B cell (primary cell): ENCODE measurements at regions not wholly inside any gene's neighbourhood (a gene's known extent, or its start where the extent isn't known, plus 50 kb on each side); places are given as distances from the start of the nearest gene placed in this dataset.

Experiments used
- EZH2 ChIP-seq: IDR thresholded peaks from 2 replicates; pipeline ENCODE4 v1.6.1; 2012; ENCODE audit warnings: borderline replicate concordance, low read depth, mild to moderate bottlenecking, moderate library complexity, low read length; ENCODE audit not compliant: insufficient read depth, poor library complexity, severe bottlenecking
- TF ChIP-seq, protein P1 (sequence below): fragments of 200-600 bp; IDR thresholded peaks from one replicate; pipeline ENCODE4 v1.8.0; 2022; ENCODE audit warnings: antibody characterized with exemption, mild to moderate bottlenecking

- TF ChIP-seq EZH2: no peak
- TF ChIP-seq, protein P1, sequence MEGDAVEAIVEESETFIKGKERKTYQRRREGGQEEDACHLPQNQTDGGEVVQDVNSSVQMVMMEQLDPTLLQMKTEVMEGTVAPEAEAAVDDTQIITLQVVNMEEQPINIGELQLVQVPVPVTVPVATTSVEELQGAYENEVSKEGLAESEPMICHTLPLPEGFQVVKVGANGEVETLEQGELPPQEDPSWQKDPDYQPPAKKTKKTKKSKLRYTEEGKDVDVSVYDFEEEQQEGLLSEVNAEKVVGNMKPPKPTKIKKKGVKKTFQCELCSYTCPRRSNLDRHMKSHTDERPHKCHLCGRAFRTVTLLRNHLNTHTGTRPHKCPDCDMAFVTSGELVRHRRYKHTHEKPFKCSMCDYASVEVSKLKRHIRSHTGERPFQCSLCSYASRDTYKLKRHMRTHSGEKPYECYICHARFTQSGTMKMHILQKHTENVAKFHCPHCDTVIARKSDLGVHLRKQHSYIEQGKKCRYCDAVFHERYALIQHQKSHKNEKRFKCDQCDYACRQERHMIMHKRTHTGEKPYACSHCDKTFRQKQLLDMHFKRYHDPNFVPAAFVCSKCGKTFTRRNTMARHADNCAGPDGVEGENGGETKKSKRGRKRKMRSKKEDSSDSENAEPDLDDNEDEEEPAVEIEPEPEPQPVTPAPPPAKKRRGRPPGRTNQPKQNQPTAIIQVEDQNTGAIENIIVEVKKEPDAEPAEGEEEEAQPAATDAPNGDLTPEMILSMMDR: no peak
These were observed 863.9 kb downstream of the SUCLG1 start for GRCh38 chr2:83595121-83595690.
